ENCODE measurements at regions not wholly inside any gene's neighbourhood (a gene's known extent, or its start where the extent isn't known, plus 50 kb on each side); places are given as distances from the start of the nearest gene placed in this dataset.

DNA sequence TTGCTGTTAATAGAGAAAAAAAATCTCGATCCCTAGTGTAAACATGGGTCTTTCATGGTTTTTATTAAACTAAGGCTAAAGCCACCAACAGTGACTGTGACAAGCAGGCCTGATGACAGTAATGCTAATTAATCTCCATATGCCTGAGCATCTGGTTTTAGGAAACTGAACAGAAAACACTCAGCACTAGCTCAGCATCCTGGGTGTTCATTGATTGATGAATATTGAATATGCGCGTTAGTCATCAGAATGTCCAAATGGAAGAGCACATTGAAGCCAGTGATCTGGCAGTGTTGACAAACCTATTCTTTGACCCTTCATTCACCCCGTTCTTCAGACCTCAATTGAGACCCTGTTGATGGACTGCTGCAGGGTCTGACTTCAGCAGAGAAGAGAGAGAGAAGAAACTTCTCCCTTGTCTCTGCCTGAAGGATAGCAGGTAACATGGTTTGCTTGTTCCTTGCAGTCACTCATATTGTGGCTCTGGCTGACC, 283.8 kb downstream of the RDH14 start:
- Histone ChIP-seq H3K4me2 (ENCODE audit: insufficient read depth in 1 of 2, low read depth in 2 of 2, low read length in 2 of 2) (no peak overlapping the region), H3K14ac (ENCODE audit: insufficient read length) (no peak overlapping the region), H4K8ac (ENCODE audit: extremely low read depth, insufficient read depth, low read length) (no peak overlapping the region), H3K27ac (ENCODE audit: low read depth, low read length) (no peak overlapping the region), H2BK12ac (ENCODE audit: low read depth, low read length) (no peak overlapping the region), H3K9ac (replicated peaks in 1 of 4; ENCODE audit: extremely low read depth in 1 of 4, low read depth in 3 of 4, low read length in 3 of 4) (no peak overlapping the region), H3K23ac (ENCODE audit: insufficient read length) (no peak overlapping the region), H4K5ac (ENCODE audit: insufficient read length, low read depth, low read length) (no peak overlapping the region), H3K4me1 (replicated peaks in 1 of 4; ENCODE audit: control insufficient read depth in 3 of 4, insufficient read depth in 4 of 4, low read length in 3 of 4) (no peaks in the 10 kb centered on the region), H2BK120ac (replicated peaks; ENCODE audit: low read depth, low read length) (no peak overlapping the region), H2AK5ac (ENCODE audit: low read depth, low read length) (no peak overlapping the region), H2BK20ac (ENCODE audit: low read length) (no peak overlapping the region), H4K20me1 (replicated peaks in 1 of 2; ENCODE audit: control insufficient read depth in 1 of 2, insufficient read depth in 2 of 2, low read length in 2 of 2) (no peaks in the 10 kb centered on the region), H3K27me3 (replicated peaks in 1 of 4; ENCODE audit: control insufficient read depth in 3 of 4, extremely low read depth in 1 of 4, insufficient read depth in 3 of 4, low read length in 3 of 4) (no peaks in the 10 kb centered on the region), H3K56ac (replicated peaks; ENCODE audit: insufficient read length, low read depth, low read length) (no peak overlapping the region), H3K79me1 (ENCODE audit: low read depth, low read length) (no peaks in the 10 kb centered on the region), H3K9me3 (ENCODE audit: insufficient read depth in 2 of 2, low read depth in 1 of 2, low read length in 1 of 2) (no peaks in the 10 kb centered on the region; a peak in 1 of 4 replicates), H4K91ac (replicated peaks; ENCODE audit: insufficient read length, low read length) (no peak overlapping the region), H3K4me3 (ENCODE audit: extremely low read depth in 1 of 4, insufficient read depth in 2 of 4, low read depth in 3 of 4, low read length in 4 of 4) (no peak overlapping the region), H3K79me2 (ENCODE audit: control insufficient read depth in 1 of 2, insufficient read depth in 2 of 2, low read length in 2 of 2) (no peaks in the 10 kb centered on the region), H2BK15ac (ENCODE audit: low read length) (no peak overlapping the region), H2AFZ (ENCODE audit: low read length) (0 out of 2 replicates have a peak overlapping the region, but pooled peaks have one; percentile 10), H3K4ac (replicated peaks; ENCODE audit: insufficient read length, low read depth, low read length) (no peak overlapping the region), H3K18ac (ENCODE audit: extremely low read depth, low read length) (no peak overlapping the region), H2BK5ac (ENCODE audit: low read depth, low read length) (no peak overlapping the region), H3K36me3 (ENCODE audit: control insufficient read depth in 2 of 4, insufficient read depth in 4 of 4, low read length in 3 of 4) (no peaks in the 10 kb centered on the region), H3K23me2 (ENCODE audit: low read depth, low read length) (no peaks in the 10 kb centered on the region)
- ChIA-PET CTCF (ENCODE audit: partially characterized antibody) (interaction anchor here (1.4 to 8.5 kb wide), 2 partner anchors 11 to 14 kb away, joined by 3 to 45 read pairs; no protein-coding TSS in a partner anchor), POLR2A (ENCODE audit: partially characterized antibody) (no interaction called here)
- DNase-seq (ENCODE audit: low read depth in 1 of 2, low spot score in 2 of 2) (no peak), FAIRE-seq (no peak)
- no peak for TF ChIP-seq EP300 (IDR thresholded peaks at IDR 0.05; ENCODE audit: borderline replicate concordance in 1 of 2, low read depth in 2 of 2, low read length in 2 of 2)
- TF ChIP-seq SIRT6 (IDR thresholded peaks at IDR 0.05; ENCODE audit: low read length) = no peak
- TF ChIP-seq, protein P1, sequence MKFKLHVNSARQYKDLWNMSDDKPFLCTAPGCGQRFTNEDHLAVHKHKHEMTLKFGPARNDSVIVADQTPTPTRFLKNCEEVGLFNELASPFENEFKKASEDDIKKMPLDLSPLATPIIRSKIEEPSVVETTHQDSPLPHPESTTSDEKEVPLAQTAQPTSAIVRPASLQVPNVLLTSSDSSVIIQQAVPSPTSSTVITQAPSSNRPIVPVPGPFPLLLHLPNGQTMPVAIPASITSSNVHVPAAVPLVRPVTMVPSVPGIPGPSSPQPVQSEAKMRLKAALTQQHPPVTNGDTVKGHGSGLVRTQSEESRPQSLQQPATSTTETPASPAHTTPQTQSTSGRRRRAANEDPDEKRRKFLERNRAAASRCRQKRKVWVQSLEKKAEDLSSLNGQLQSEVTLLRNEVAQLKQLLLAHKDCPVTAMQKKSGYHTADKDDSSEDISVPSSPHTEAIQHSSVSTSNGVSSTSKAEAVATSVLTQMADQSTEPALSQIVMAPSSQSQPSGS (IDR thresholded peaks at IDR 0.05; ENCODE audit: low read length) = no peak
- no peak for TF ChIP-seq BACH1 (IDR thresholded peaks at IDR 0.05; ENCODE audit: low read length)
- no peak for TF ChIP-seq FOSL1 (IDR thresholded peaks at IDR 0.05; ENCODE audit: insufficient read depth, low read depth, low read length)
- TF ChIP-seq RFX5 (IDR thresholded peaks at IDR 0.05; ENCODE audit: borderline replicate concordance, low read depth, low read length) = no peak
- 94% methylated on average over 4 of the region's 4 CpGs; no CpG with 5 or more reads in 1 of the 2 experiments for WGBS, 2 experiments (ENCODE audit: extremely low coverage in 1 of 2, insufficient coverage in 1 of 2, insufficient read length in 1 of 2, insufficient replicate concordance in 2 of 2, low coverage in 1 of 2, low lambda C conversion rate in 2 of 2, missing lambda C conversion rate in 1 of 2)
